Right lobe of liver (tissue), 4 donors: ENCODE measurements at regions not wholly inside any gene's neighbourhood (a gene's known extent, or its start where the extent isn't known, plus 50 kb on each side); places are given as distances from the start of the nearest gene placed in this dataset.

Source experiments
- POLR2A ChIP-seq: fragments of 450-650 bp; IDR thresholded peaks from one replicate; pipeline ENCODE4 v1.6.1; 2017; ENCODE audit warnings: antibody characterized with exemption, mild to moderate bottlenecking
- TF ChIP-seq, protein P1 (sequence below), 4 donors: fragments of 200-600 bp in 3 of 4; fragments of 450-650 bp in 1 of 4; IDR thresholded peaks; one replicate each; pipeline versions ENCODE4 v1.5.1 to v1.8.0; 2016 to 2022; ENCODE audit warnings: antibody characterized with exemption in 4 of 4, mild to moderate bottlenecking in 2 of 4
- donor health status: DM: no; HTN: no; CAD: no.
- donor health status: DM: no; HTN: no; CAD: no.
- donor health status: DM: no; HTN: yes; CAD: no.

DNA sequence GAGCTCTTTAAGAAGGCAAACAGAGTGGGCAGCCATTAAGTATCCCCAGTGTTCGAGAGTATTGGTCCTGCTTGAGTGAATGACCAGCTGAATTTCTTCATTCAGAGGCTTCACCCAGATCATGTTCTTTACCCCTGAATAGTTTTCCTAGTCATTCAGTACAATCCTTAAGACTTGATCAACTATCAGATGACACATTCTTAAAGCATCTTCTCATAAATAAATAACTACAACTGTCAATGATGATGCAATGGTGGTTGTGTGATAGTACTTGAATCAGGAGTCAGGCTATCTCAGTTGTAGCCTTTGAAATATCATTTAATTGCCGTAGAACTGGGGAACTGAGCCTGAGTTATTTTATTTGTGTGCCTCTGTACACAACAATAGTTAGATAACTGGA, 416.8 kb upstream of the CCL2 start:
- TF ChIP-seq, protein P1, sequence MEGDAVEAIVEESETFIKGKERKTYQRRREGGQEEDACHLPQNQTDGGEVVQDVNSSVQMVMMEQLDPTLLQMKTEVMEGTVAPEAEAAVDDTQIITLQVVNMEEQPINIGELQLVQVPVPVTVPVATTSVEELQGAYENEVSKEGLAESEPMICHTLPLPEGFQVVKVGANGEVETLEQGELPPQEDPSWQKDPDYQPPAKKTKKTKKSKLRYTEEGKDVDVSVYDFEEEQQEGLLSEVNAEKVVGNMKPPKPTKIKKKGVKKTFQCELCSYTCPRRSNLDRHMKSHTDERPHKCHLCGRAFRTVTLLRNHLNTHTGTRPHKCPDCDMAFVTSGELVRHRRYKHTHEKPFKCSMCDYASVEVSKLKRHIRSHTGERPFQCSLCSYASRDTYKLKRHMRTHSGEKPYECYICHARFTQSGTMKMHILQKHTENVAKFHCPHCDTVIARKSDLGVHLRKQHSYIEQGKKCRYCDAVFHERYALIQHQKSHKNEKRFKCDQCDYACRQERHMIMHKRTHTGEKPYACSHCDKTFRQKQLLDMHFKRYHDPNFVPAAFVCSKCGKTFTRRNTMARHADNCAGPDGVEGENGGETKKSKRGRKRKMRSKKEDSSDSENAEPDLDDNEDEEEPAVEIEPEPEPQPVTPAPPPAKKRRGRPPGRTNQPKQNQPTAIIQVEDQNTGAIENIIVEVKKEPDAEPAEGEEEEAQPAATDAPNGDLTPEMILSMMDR (IDR thresholded peaks at IDR 0.05): no peak
- TF ChIP-seq POLR2A: no peak
